ENCODE measurements at regions not wholly inside any gene's neighbourhood (a gene's known extent, or its start where the extent isn't known, plus 50 kb on each side); places are given as distances from the start of the nearest gene placed in this dataset.

- H3K23ac ChIP-seq (ENCODE audit: low read depth, low read length) = no peak overlapping the region
- H3K27me3 ChIP-seq (ENCODE audit: control insufficient read depth, insufficient read depth, low read length) = no peaks in the 10 kb centered on the region
- DNase-seq (peak; percentile 84), ATAC-seq (ENCODE audit: low read depth) (no peak)
- H3K79me1 ChIP-seq (ENCODE audit: low read depth in 1 of 2, low read length in 2 of 2) = peaks cover 0 to 3% of the 10 kb centered on the region in 2 experiments; a peak in 1 of 4 replicates
- H4K8ac ChIP-seq (ENCODE audit: low read depth in 2 of 2, low read length in 2 of 2) = no peak overlapping the region
- in situ Hi-C loops (cut with MboI; ENCODE audit: low sequenced_read_pairs) (no loop called here), intact Hi-C loops (cut with micrococcal nuclease) (no loop called here), dilution Hi-C loops (cut with HindIII; ENCODE audit: low sequenced_read_pairs, unreplicated experiment) (no loop called here)
- no peaks in the 10 kb centered on the region for H3K9me3 ChIP-seq (ENCODE audit: control insufficient read depth, insufficient read depth, low read length)
- no peaks in the 10 kb centered on the region for H4K20me1 ChIP-seq (ENCODE audit: insufficient read depth, low read length)
- H3K56ac ChIP-seq (ENCODE audit: extremely low read depth, insufficient read depth, low read length) = no peak overlapping the region
- no peak overlapping the region for H3K4me2 ChIP-seq (ENCODE audit: low read depth, low read length)
- no peak overlapping the region for H2AK9ac ChIP-seq (replicated peaks; ENCODE audit: low read depth, low read length, poor library complexity)
- H3K4me3 ChIP-seq (ENCODE audit: insufficient read depth, low read depth, low read length) = no peak overlapping the region
- no peaks in the 10 kb centered on the region for H3K9me1 ChIP-seq (ENCODE audit: insufficient read depth, low read length)
- H2BK15ac ChIP-seq (ENCODE audit: low read depth, low read length) = no peak overlapping the region
- ChIA-PET POLR2A (ENCODE audit: unreplicated experiment) (no interaction called here), CTCF (no interaction called here)
- H3K4ac ChIP-seq (ENCODE audit: low read depth, low read length) = no peak overlapping the region
- no peak overlapping the region for H3K9ac ChIP-seq (ENCODE audit: low read depth, low read length)
- H3K18ac ChIP-seq (ENCODE audit: low read depth, low read length) = no peak overlapping the region
- TF ChIP-seq RCOR1 (IDR thresholded peaks at IDR 0.05; ENCODE audit: insufficient replicate concordance, low read length) (peak; percentile 94), FOS (IDR thresholded peaks at IDR 0.05; ENCODE audit: low read depth, low read length) (peak; percentile 70), BHLHE40 (IDR thresholded peaks at IDR 0.05; ENCODE audit: low read depth, low read length) (no peak)
- H4K91ac ChIP-seq (ENCODE audit: insufficient read depth, low read depth, low read length) = no peak overlapping the region
- H2BK5ac ChIP-seq (ENCODE audit: low read depth, low read length, poor library complexity, severe bottlenecking) = no peak overlapping the region
- no TSS peak for BruUV-seq (replicated peaks)
- H2AK5ac ChIP-seq (ENCODE audit: low read depth, low read length) = no peak overlapping the region
- no peak overlapping the region for H2BK20ac ChIP-seq (ENCODE audit: low read depth, low read length)
- WGBS, 2 experiments (ENCODE audit: extremely low coverage in 2 of 2, insufficient read length in 1 of 2) = no CpG with 5 or more reads among the region's 2 CpGs
- no peak overlapping the region for H3K14ac ChIP-seq (replicated peaks; ENCODE audit: low read depth, low read length)
- H2AFZ ChIP-seq (replicated peaks; ENCODE audit: low read length, poor library complexity) = no peak overlapping the region
- no peak overlapping the region for H2BK120ac ChIP-seq (ENCODE audit: low read depth, low read length)
- H3K4me1 ChIP-seq (ENCODE audit: control insufficient read depth, insufficient read depth, low read length) = no peaks in the 10 kb centered on the region
- H3K27ac ChIP-seq (ENCODE audit: insufficient read depth, low read length) = no peak overlapping the region
- no peak overlapping the region for H4K5ac ChIP-seq (ENCODE audit: low read depth, low read length)
- no peaks in the 10 kb centered on the region for H3K36me3 ChIP-seq (ENCODE audit: control insufficient read depth, insufficient read depth, low read length)
Measured at GRCh38 chr1:222880587-222880986, 65.7 kb downstream of the DISP1 start.
